Keratinocyte (primary cell): ENCODE measurements at regions not wholly inside any gene's neighbourhood (a gene's known extent, or its start where the extent isn't known, plus 50 kb on each side); places are given as distances from the start of the nearest gene placed in this dataset.

Source experiments
- DNase-seq: peaks from one replicate; pipeline ENCODE4 v3.0.0-alpha.2; 2011; ENCODE audit warnings: low read depth, missing footprints, low spot score
- FAIRE-seq: peaks from 2 replicates; lab custom pipeline; 2011; peaks lifted over from hg19 to GRCh38; lab: Jason Lieb, UNC
- H2AFZ ChIP-seq: 2 replicates; pipeline ENCODE4 v1.6.0; 2012; ENCODE audit warnings: low read length, control low read depth, inconsistent platforms; ENCODE audit not compliant: control insufficient read depth
- H3K27ac ChIP-seq: 2 replicates; pipeline ENCODE4 v1.5.1; 2011; ENCODE audit warnings: low read length; ENCODE audit not compliant: control insufficient read depth, insufficient read depth
- H3K27me3 ChIP-seq: 3 replicates; pipeline ENCODE4 v1.6.0; 2011; ENCODE audit warnings: low read length; ENCODE audit not compliant: control insufficient read depth, insufficient read depth; ENCODE audit errors: extremely low read depth
- H3K36me3 ChIP-seq, 2 experiments: 2 replicates in 1 of 2; 3 replicates in 1 of 2; pipeline ENCODE4 v1.5.1; 2011; ENCODE audit warnings: low read length in 2 of 2, mild to moderate bottlenecking in 1 of 2; ENCODE audit not compliant: control insufficient read depth in 2 of 2, insufficient read depth in 2 of 2; ENCODE audit errors: extremely low read depth in 1 of 2
- H3K4me1 ChIP-seq: 3 replicates; pipeline ENCODE4 v1.5.1; 2011; ENCODE audit warnings: low read length; ENCODE audit not compliant: control insufficient read depth, insufficient read depth; ENCODE audit errors: extremely low read depth
- H3K4me2 ChIP-seq: 3 replicates; pipeline ENCODE4 v1.6.0; 2011; ENCODE audit warnings: low read depth, low read length; ENCODE audit not compliant: control insufficient read depth, insufficient read depth; ENCODE audit errors: extremely low read depth
- H3K4me3 ChIP-seq, 3 experiments: fragments of 200-600 bp in 1 of 3; sonication (generic) in 1 of 3; 2 replicates in 2 of 3; 3 replicates in 1 of 3; pipeline ENCODE4 v1.5.1; 2011 to 2016; ENCODE audit warnings: low read length in 3 of 3, mild to moderate bottlenecking in 3 of 3, control low read depth in 2 of 3, inconsistent platforms in 1 of 3, low read depth in 1 of 3, mixed read lengths in 1 of 3, mixed run types in 1 of 3, moderate library complexity in 1 of 3; ENCODE audit not compliant: control insufficient read depth in 2 of 3, insufficient read depth in 2 of 3; ENCODE audit errors: extremely low read depth in 1 of 3
- H3K79me2 ChIP-seq: 2 replicates; pipeline ENCODE4 v1.6.0; 2012; ENCODE audit warnings: low read length; ENCODE audit not compliant: control insufficient read depth, insufficient read depth
- H3K9ac ChIP-seq: 3 replicates; pipeline ENCODE4 v1.6.0; 2011; ENCODE audit warnings: low read length; ENCODE audit not compliant: control insufficient read depth, insufficient read depth; ENCODE audit errors: extremely low read depth
- H3K9me1 ChIP-seq: 3 replicates; pipeline ENCODE4 v1.6.0; 2011; ENCODE audit warnings: low read length; ENCODE audit not compliant: control insufficient read depth, insufficient read depth; ENCODE audit errors: extremely low read depth
- H3K9me3 ChIP-seq: 2 replicates; pipeline ENCODE4 v1.5.1; 2012; ENCODE audit warnings: low read depth, low read length; ENCODE audit not compliant: control insufficient read depth
- H4K20me1 ChIP-seq: 3 replicates; pipeline ENCODE4 v1.6.0; 2011; ENCODE audit warnings: low read length; ENCODE audit not compliant: control insufficient read depth, insufficient read depth; ENCODE audit errors: extremely low read depth
- EZH2 ChIP-seq: IDR thresholded peaks from one replicate; pipeline ENCODE4 v1.6.1; 2012; ENCODE audit warnings: inconsistent platforms, mild to moderate bottlenecking, low read length, moderate library complexity
- dilution Hi-C: fragments of 300-500 bp; cut with MboI; formaldehyde crosslinking; loops from one replicate; pipeline ENCODE4 v1.7.0; 2020; ENCODE audit warnings: low sequenced_read_pairs; ENCODE audit not compliant: extremely low pct_ligation_motif_present
- TF ChIP-seq, protein P1 (sequence below), 3 experiments: IDR thresholded peaks in 1 of 3; conservative IDR thresholded peaks in 1 of 3; optimal IDR thresholded peaks in 1 of 3; 2 replicates in 2 of 3; 3 replicates in 1 of 3; pipeline versions ENCODE3 to v1.5.1; 2011; ENCODE audit warnings: low read length in 3 of 3, mild to moderate bottlenecking in 3 of 3, moderate library complexity in 2 of 3, control low read depth in 1 of 3, inconsistent platforms in 1 of 3; ENCODE audit not compliant: insufficient read depth in 2 of 3; ENCODE audit errors: extremely low read depth in 1 of 3

DNA sequence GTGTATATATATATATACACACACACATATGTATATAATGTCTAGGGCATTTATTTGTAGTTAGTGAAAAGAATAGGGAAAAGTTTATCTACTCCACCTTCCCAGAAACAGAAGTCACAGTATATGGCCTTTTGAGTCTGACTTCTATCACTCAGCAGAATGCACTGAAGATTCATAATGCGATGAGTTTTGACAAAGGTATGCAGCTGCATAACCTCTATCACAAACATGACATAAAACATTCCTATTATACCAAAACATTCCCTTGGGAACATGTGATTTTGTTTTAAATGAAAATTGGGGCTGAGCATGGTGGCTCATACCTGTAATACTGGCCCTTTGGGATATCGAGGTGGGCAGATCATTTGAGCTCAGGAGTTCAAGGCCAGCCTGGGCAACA, 137.3 kb upstream of the EEPD1 start:
- Histone ChIP-seq H3K4me2 (no peak overlapping the region), H3K79me2 (no peaks in the 10 kb centered on the region), H3K4me3 (no peak overlapping the region), H3K4me1 (no peaks in the 10 kb centered on the region), H3K36me3 (no peaks in the 10 kb centered on the region), H3K27me3 (no peaks in the 10 kb centered on the region), H3K27ac (no peak overlapping the region), H3K9me1 (no peaks in the 10 kb centered on the region), H2AFZ (no peak overlapping the region), H3K9ac (no peak overlapping the region), H4K20me1 (no peaks in the 10 kb centered on the region), H3K9me3 (no peaks in the 10 kb centered on the region)
- dilution Hi-C loops, result no loop called here
- TF ChIP-seq, protein P1, sequence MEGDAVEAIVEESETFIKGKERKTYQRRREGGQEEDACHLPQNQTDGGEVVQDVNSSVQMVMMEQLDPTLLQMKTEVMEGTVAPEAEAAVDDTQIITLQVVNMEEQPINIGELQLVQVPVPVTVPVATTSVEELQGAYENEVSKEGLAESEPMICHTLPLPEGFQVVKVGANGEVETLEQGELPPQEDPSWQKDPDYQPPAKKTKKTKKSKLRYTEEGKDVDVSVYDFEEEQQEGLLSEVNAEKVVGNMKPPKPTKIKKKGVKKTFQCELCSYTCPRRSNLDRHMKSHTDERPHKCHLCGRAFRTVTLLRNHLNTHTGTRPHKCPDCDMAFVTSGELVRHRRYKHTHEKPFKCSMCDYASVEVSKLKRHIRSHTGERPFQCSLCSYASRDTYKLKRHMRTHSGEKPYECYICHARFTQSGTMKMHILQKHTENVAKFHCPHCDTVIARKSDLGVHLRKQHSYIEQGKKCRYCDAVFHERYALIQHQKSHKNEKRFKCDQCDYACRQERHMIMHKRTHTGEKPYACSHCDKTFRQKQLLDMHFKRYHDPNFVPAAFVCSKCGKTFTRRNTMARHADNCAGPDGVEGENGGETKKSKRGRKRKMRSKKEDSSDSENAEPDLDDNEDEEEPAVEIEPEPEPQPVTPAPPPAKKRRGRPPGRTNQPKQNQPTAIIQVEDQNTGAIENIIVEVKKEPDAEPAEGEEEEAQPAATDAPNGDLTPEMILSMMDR (optimal IDR thresholded peaks at IDR 0.05 in 1 of 3, IDR thresholded peaks at IDR 0.05 in 1 of 3, conservative IDR thresholded peaks at IDR 0.05 in 1 of 3; ENCODE audit: extremely low read depth in 1 of 3, insufficient read depth in 2 of 3, low read length in 3 of 3), result no peak
- TF ChIP-seq EZH2, result no peak
- no peak for DNase-seq
- FAIRE-seq, result no peak

DNA sequence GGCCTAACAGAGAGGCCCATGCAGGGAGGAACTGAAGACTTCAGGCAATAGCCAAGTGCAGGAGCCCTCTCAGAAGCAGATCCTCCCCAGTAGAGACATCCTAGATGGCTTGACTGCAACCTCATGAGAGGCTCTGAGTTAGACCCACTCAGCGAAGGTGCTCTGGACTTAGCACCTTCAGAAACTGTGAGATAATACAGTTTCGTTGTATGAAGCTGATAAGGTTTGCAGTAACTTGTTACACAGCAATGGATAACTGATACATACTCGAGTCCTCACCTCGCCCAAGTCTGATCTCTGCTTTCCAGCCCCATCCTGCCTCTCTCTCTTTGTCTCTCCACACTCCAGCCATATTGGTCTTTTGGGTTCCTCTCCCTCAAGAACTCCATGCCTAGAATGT, 136.4 kb upstream of the EEPD1 start:
- H3K36me3 ChIP-seq, result no peaks in the 10 kb centered on the region
- no peak for DNase-seq
- H3K79me2 ChIP-seq, result no peaks in the 10 kb centered on the region
- no peak for FAIRE-seq
- H3K27ac ChIP-seq, result no peak overlapping the region
- no peaks in the 10 kb centered on the region for H3K9me3 ChIP-seq
- no peaks in the 10 kb centered on the region for H4K20me1 ChIP-seq
- H3K27me3 ChIP-seq, result no peaks in the 10 kb centered on the region
- H3K4me3 ChIP-seq, result no peak overlapping the region
- no peaks in the 10 kb centered on the region for H3K4me1 ChIP-seq
- no peak overlapping the region for H3K9ac ChIP-seq
- H2AFZ ChIP-seq, result no peak overlapping the region
- dilution Hi-C loops, result no loop called here
- H3K4me2 ChIP-seq, result no peak overlapping the region
- no peaks in the 10 kb centered on the region for H3K9me1 ChIP-seq
- TF ChIP-seq EZH2, result no peak
- TF ChIP-seq, protein P1 (optimal IDR thresholded peaks at IDR 0.05 in 1 of 3, IDR thresholded peaks at IDR 0.05 in 1 of 3, conservative IDR thresholded peaks at IDR 0.05 in 1 of 3; ENCODE audit: extremely low read depth in 1 of 3, insufficient read depth in 2 of 3, low read length in 3 of 3), result no peak
